ENCODE measurements at regions not wholly inside any gene's neighbourhood (a gene's known extent, or its start where the extent isn't known, plus 50 kb on each side); places are given as distances from the start of the nearest gene placed in this dataset.

GRCh38 chr19:28039677-28040381 lies 1173.1 kb downstream of the UQCRFS1 start:
- Histone ChIP-seq H3K9me3 (replicated peaks) (peaks cover 8% of the 10 kb centered on the region), H3K27ac (replicated peaks) (no peak overlapping the region), H3K4me1 (no peaks in the 10 kb centered on the region), H3K36me3 (no peaks in the 10 kb centered on the region), H3K4me3 (no peak overlapping the region), H3K27me3 (ENCODE audit: low read depth) (no peaks in the 10 kb centered on the region)
- no peak for DNase-seq
- no peak for TF ChIP-seq CTCF (IDR thresholded peaks at IDR 0.05; ENCODE audit: borderline replicate concordance)
- intact Hi-C loops (cut with micrococcal nuclease), result no loop called here

GRCh38 chr19:28037186-28037585 lies 1175.8 kb downstream of the UQCRFS1 start:
- no peak for TF ChIP-seq CTCF (IDR thresholded peaks at IDR 0.05; ENCODE audit: borderline replicate concordance)
- no peak for DNase-seq
- no peak overlapping the region for H3K4me3 ChIP-seq
- H3K4me1 ChIP-seq, result no peaks in the 10 kb centered on the region
- H3K9me3 ChIP-seq (replicated peaks), result peaks cover 8% of the 10 kb centered on the region
- intact Hi-C loops (cut with micrococcal nuclease), result no loop called here
- H3K27ac ChIP-seq (replicated peaks), result no peak overlapping the region
- no peaks in the 10 kb centered on the region for H3K27me3 ChIP-seq (ENCODE audit: low read depth)
- H3K36me3 ChIP-seq, result no peaks in the 10 kb centered on the region

- DNase-seq, result no peak
- Histone ChIP-seq H3K9me3 (replicated peaks) (peaks cover 3% of the 10 kb centered on the region), H3K27me3 (ENCODE audit: low read depth) (no peaks in the 10 kb centered on the region), H3K4me3 (no peak overlapping the region), H3K36me3 (no peaks in the 10 kb centered on the region), H3K27ac (replicated peaks) (no peak overlapping the region), H3K4me1 (no peaks in the 10 kb centered on the region)
- intact Hi-C loops (cut with micrococcal nuclease), result no loop called here
- TF ChIP-seq CTCF (IDR thresholded peaks at IDR 0.05; ENCODE audit: borderline replicate concordance), result no peak
Measured at GRCh38 chr19:28036486-28036885, 1176.5 kb downstream of the UQCRFS1 start.

- TF ChIP-seq CTCF (IDR thresholded peaks at IDR 0.05; ENCODE audit: borderline replicate concordance), result no peak
- H3K4me1 ChIP-seq, result no peaks in the 10 kb centered on the region
- intact Hi-C loops (cut with micrococcal nuclease), result no loop called here
- no peak overlapping the region for H3K27ac ChIP-seq (replicated peaks)
- H3K36me3 ChIP-seq, result no peaks in the 10 kb centered on the region
- H3K4me3 ChIP-seq, result no peak overlapping the region
- no peak for DNase-seq
- no peaks in the 10 kb centered on the region for H3K9me3 ChIP-seq (replicated peaks)
- H3K27me3 ChIP-seq (ENCODE audit: low read depth), result no peaks in the 10 kb centered on the region
Measured at GRCh38 chr19:28034936-28035335, 1178.0 kb downstream of the UQCRFS1 start.

- peaks cover 10% of the 10 kb centered on the region for H3K27me3 ChIP-seq (ENCODE audit: low read depth)
- no peak for DNase-seq
- no peaks in the 10 kb centered on the region for H3K36me3 ChIP-seq
- H3K4me3 ChIP-seq, result no peak overlapping the region
- no peak overlapping the region for H3K27ac ChIP-seq (replicated peaks)
- TF ChIP-seq CTCF (IDR thresholded peaks at IDR 0.05; ENCODE audit: borderline replicate concordance), result no peak
- H3K4me1 ChIP-seq, result no peaks in the 10 kb centered on the region
- no peaks in the 10 kb centered on the region for H3K9me3 ChIP-seq (replicated peaks)
- intact Hi-C loops (cut with micrococcal nuclease), result no loop called here
Measured at GRCh38 chr19:28028881-28029444, 1184.0 kb downstream of the UQCRFS1 start.

Measured in left ventricle myocardium inferior (tissue), 1 donor.